ENCODE measurements at regions not wholly inside any gene's neighbourhood (a gene's known extent, or its start where the extent isn't known, plus 50 kb on each side); places are given as distances from the start of the nearest gene placed in this dataset.
"Not testable (repeated sequence)": the region's sequence is repeated elsewhere in the genome, so short reads cannot be mapped to it uniquely, and the experiment has no call there.

GRCh38 chr5:87784311-87784710 is 371.6 kb upstream of the CCNH start:
- DNase-seq, result no peak

- no peak for DNase-seq
These were observed 370.2 kb upstream of the CCNH start for GRCh38 chr5:87782916-87783315.

- no peak for DNase-seq
These were observed 369.2 kb upstream of the CCNH start for GRCh38 chr5:87781976-87782375.

DNA sequence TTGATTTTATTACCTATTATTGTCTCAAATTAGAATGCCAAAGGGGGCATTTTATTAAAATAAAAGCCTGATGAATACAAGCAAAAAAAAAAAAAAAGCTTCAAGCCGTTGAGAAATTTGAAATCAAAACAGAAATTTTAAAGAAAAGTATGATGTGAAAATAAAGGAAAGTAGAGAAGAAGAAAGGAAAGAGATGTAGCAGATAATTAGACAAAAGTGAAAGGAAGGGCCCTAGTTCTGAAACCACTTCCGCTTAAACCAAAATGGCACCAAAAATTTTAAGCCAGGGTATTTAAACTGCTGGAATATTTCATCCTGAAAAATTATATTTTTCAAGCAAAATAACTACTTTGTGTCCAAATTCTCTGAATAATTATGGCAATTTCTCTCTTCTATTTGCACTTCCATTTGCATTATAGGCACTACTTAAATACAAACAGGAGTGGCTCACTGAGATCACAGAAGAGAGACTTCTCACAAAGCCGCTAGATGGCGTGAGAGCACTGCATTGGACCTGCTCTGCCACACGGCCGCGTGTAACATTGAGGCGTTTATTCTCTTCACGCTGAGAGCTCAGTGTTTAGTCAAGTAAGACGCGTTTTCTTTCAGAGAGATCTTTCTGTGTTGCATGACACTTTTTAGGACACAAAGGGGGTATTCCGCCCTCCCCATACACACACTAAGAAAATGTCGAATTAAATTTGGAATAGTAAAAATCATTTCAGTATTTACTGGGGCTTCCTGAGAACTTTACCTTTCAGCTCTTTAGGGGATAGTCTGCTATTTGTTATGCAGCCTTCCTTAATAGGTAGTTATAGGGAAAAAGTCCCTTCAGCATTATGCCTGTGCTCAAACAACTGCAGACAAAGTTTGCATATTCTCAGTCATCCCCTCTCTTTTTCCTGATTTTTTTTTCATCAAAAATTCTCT is 368.4 kb upstream of the CCNH start:
- peak; percentile 81 for DNase-seq

DNA sequence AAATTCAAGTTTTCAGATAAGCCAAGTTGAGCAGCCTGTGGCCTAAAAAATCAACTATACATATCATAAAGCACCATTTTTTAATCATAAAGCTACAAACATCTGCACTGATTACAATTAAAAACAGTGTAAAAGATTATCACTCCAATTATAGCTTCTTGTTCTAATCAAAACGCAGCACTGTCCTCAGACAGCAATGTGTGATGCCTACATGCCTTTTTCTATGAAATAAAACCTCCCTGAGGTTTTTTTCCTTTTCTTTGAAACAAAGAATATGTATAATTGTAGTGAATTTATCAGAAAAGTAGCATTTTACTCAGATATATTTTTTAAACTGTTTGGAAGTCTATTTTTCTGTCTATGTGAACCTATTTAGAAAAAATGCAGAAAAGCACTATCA is 366.1 kb upstream of the CCNH start:
- DNase-seq, result no peak

GRCh38 chr5:87777877-87778276 is 365.1 kb upstream of the CCNH start:
- no peak for DNase-seq

DNA sequence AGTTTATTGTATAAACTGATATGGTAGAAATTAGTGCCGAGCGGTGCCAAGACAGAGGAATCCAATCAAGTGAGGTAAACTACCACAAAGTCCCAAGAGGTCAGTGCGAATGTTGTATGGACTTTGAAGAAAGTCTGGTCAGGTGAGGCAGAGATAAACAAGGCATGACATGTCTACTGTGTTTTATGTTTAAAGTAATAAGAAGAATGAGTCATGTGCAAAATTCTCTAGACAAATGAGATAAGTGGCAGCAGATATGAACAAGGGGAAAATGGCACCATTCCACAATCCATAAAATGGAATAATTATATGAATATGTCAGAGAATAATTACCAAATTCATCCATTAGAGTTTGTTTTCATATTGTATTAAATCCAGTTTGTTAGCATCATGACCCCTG is 364.1 kb upstream of the CCNH start:
- DNase-seq, result no peak

GRCh38 chr5:87776302-87776701 is 363.6 kb upstream of the CCNH start:
- DNase-seq, result not testable (repeated sequence)

DNA sequence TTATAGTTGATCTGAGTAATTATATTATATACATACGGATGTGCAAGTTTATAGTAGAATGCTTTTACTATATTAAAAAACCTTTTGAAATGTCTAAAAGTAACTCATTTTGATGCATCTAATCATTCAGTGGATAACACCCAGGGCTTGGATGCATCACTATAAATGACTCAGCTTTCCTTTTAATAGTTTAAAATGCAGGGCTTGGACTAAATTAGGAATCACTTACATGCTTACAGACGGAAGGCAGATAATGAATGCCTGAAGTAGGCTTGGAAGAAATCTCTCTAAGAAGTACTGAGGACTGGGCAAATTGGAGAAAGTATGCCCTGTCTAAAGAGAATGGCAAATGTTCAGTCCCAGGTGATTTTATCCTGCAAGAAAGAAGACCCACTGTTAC is 362.5 kb upstream of the CCNH start:
- no peak for DNase-seq

DNA sequence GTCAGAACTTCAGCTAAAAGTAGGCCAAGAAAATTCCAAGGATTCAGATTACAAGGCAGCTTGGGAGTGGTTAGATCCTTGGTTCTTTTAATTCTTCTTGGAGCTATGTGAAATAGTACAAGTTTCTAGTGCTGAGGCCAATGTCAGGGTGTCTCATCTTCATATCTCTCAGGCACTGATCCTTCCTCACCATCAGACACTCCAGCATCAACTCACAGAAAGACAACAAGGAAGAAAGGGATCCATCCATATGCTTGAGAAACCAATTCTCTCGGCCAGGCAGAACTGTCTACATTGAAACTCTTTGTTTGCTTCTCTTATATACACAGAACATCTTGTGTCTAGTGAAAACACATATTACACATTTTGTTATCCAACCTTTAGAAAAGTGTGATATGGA is 362.1 kb upstream of the CCNH start:
- DNase-seq, result no peak

- no peak for DNase-seq
These were observed 357.9 kb upstream of the CCNH start for GRCh38 chr5:87770601-87771121.

- DNase-seq, result no peak
These were observed 357.4 kb upstream of the CCNH start for GRCh38 chr5:87770016-87770570.

- DNase-seq, result no peak
These were observed 356.4 kb upstream of the CCNH start for GRCh38 chr5:87769157-87769556.

DNA sequence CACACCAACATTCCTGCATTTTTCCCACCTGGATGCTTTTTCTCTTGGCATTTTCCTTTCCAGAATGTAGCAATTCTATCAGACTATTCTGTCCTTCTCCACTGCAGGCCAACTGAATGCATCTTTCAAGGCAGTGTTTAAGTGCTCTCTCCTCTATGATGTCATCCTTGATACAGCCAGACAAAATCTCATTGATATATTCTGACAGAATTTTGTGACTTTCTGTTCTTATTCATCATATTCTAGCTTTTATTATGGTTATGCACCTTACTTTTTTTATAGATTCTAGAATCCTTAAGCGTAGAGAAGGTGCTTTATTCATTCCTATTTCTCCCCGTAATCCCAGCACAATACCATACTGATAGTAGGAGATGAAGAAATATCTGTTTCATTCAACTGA is 355.5 kb upstream of the CCNH start:
- no peak for DNase-seq

GRCh38 chr5:87765009-87765408 is 352.3 kb upstream of the CCNH start:
- DNase-seq, result no peak

GRCh38 chr5:87762631-87763030 is 349.9 kb upstream of the CCNH start:
- no peak for DNase-seq

DNA sequence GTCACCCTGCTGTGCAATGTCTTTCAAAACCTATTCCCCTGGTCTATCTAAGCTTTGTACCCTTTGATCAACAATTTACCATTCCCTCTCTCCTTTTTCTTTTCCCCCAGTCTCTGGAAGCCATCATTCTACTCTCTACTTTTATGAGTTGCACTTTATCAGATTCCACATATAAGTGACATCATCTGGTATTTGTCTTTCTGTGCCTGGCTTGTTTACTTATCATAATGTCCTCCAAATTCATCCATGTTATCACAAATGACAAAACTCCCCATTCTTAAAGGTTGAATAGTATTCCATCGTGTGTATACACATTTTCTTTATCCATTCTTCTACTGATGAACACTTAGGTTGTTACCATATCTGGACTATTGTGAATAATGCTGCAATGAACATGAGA is 344.2 kb upstream of the CCNH start:
- no peak for DNase-seq

DNA sequence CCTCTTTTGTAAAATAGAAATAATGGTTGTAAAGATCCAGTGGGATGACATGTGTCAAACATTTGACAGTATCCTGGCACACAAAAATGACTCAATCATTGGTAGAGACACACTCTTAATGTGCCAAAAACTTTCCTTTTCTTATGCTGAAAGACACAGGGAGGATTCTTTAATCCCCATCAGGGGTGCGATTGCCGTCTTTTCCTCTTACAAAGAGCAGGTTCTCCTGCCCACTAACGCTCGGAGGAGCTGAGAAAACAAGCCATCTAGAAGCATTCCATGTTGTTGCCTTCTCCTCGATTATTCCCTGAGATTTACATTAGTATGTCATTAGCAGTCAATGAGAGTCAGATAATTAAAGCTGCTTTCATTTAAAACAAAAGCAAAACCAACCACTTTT is 342.6 kb upstream of the CCNH start:
- DNase-seq, result no peak

GRCh38 chr5:87754009-87754757 is 341.5 kb upstream of the CCNH start:
- no peak for DNase-seq

- no peak for DNase-seq
These were observed 339.6 kb upstream of the CCNH start for GRCh38 chr5:87752362-87752761.

- DNase-seq, result no peak
These were observed 339.1 kb upstream of the CCNH start for GRCh38 chr5:87751824-87752223.

DNA sequence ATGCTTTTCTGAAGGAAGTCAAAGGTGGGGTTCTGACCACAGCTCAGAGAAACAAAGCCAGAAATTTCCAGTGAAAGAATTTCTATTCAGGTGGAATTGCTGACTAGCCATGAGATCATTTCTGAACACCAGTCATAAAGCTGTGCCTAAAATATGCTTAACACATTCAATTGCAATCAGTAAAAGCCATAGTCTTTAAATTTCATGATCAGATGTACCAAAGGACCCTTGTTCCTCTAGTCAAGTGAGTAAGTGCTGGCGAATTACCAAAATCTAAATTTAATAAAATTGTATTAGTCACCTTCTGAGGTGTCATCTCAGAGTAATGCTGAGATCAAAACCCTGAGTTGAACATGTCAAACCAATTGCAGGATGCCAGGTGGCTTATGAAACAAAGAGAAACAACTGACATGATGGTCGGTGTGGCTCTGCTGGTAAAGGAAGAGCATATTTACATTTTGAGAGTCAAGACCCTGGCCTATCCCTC is 334.2 kb upstream of the CCNH start:
- no peak for DNase-seq

DNA sequence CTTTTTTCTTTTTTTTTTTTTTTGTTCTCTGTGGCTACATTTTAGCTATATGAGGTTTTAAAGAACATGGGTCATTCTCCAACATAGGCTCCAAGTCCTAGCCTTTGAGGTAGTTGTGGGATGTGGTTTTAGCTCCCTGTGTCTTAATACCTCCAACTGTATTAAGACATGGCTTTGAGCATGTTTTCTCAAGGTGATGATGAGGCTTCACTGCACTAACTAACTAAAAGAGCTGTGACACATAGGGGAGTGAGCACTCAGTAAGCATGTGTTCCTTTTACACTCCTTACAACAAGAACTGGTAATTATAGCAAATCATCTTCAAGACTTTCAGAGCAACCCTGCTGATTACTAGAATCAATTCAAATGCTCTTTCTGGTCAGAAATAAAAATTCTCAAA is 333.6 kb upstream of the CCNH start:
- no peak for DNase-seq

GRCh38 chr5:87741881-87742280 is 329.2 kb upstream of the CCNH start:
- no peak for DNase-seq
